ENCODE measurements at regions not wholly inside any gene's neighbourhood (a gene's known extent, or its start where the extent isn't known, plus 50 kb on each side); places are given as distances from the start of the nearest gene placed in this dataset.

- TF ChIP-seq CTCF (IDR thresholded peaks at IDR 0.05; ENCODE audit: insufficient read depth, low read length, poor library complexity, severe bottlenecking) (no peak), EZH2phosphoT487 (conservative IDR thresholded peaks at IDR 0.05; ENCODE audit: low read length) (no peak)
These were observed 312.2 kb upstream of the ATP2B1 start for GRCh38 chr12:90020881-90021280.
